ELF-1 (cell line): ENCODE measurements at regions not wholly inside any gene's neighbourhood (a gene's known extent, or its start where the extent isn't known, plus 50 kb on each side); places are given as distances from the start of the nearest gene placed in this dataset.

Source experiments
- DNase-seq: peaks from one replicate; pipeline ENCODE4 v3.0.0-alpha.2; 2016; ENCODE audit warnings: low read depth, low spot score

DNA sequence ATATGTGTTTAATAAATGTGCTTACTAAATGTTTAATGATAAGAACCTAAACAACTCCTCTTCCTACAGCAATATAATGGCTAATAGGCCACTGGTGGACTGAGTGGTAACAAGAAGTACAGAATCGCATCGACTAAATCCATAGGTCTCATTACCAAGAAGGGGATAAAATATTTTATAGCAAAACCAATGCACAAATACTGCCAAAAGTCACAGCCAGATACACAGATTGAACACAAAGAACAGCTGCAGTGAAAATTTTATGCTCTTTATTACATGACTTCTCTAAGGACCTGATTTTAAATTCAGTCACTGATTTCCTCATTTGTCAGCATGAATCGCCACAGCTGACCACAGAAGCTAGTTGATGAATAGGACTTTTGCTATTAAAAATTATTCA is 285.4 kb downstream of the DHX15 start:
- no peak for DNase-seq

DNA sequence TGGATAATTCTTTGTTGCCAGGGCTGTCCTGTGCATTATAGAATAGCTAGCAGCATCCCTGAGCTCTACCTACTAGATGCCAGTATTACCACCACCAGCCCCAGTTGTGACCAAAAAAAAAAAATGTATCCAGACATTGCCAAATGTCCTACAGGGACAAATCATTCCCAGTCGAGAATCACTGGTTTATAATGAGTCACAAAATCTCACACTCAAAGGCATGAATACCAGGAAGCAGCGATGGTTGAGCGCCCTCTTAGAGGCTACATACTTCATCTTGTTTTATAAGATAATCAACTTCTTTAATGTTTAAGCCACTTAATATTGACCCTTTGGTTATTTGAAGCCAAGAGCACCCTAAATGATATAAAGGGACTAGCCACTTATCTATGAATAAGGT is 297.3 kb downstream of the DHX15 start:
- DNase-seq = no peak

DNA sequence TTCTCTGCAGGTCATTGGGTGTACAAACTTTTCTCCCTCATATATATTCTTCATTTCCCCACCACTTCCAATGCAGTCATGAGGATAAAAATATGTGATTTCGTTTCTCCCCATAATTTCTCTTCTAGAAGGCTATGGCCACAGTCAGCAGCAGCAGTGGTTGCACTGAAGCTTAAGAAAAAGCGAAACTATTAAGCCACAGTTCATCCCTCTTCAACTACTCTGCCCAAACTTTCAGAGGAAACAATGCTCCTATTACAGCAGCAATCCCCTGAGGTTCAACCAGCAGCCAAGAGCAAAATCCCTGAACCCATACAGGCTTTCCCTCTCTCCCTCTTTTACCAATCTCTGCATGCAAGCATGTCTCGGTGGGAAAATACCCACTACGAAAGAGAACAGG is 298.6 kb downstream of the DHX15 start:
- DNase-seq = no peak

DNA sequence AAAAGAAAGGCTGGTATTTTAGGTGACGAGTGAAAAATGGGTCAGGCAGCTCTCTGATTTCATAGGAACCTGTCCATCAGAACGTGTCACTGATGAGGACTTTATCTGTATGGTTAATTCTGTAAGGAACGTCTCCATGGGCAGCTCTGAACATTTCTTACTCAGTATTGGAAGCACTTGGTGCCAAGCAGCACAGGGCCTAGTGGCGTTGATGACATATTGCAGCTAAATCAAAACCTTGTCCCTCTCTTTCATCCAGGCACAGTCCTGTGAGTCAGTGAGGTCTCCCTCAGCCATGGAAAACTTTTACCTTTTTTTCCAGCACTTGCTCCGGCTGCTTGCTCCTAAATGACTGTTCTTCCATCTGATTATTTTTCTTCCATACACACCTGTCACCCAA is 301.9 kb downstream of the DHX15 start:
- DNase-seq = no peak

DNA sequence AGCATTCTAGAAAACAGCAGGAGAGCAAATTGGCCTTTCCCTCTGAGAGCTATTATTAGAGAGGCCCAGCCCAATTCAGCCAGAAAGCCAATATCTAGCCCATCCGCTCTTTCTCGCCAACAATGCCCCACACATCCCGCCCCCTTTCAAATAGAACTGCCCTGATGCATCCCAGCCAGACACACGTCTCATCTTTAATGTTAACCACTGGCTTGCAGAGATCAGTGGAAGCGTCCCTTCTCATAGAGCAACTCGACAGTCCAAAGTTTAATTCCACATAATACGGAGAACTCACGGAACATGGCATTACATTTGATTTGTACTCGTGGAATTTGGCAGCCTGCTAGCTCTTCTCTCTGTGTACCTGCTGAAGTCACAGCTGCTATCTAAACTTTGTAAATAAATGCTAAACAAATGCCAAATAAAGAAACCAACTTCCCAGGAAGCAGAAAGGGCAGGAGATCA is 304.4 kb downstream of the DHX15 start:
- DNase-seq = no peak

DNA sequence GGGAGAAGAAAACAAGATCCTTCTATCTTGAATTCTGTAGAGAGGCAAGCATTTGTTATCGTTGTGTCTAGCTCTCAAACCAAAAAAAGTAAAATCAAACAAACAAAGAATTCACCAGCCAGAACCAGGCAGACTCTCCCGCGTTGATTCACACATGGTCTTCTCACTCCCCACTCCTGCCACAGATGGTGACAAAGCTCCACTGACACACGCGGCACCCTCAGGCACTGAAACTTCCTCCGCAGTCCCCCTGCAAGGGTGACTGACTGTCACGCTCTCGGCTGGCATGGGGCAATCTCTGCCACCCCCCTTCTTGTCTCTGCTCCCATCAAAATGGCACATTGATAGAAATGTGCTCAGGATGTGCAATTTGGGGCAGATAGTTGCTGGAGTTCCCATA is 304.9 kb downstream of the DHX15 start:
- DNase-seq = no peak

DNA sequence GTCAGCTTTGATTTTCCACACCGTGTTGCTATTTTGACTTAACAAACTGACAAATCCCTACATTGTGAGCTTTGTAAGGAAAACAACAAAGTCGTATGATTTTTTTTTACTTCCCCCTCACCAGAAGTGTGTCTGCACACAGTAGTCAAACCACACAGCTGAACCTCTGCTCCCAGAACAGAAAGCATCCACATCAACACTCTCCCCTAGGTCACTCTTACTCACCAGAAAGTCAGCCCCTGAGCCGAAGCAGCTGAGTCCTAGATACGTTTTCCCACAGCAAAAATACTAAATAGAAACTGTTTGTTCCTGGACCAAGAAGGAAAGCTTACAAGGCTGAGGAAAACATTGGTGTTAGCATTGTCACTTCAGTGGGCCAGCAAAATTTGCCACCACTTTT is 305.7 kb downstream of the DHX15 start:
- DNase-seq = no peak

DNA sequence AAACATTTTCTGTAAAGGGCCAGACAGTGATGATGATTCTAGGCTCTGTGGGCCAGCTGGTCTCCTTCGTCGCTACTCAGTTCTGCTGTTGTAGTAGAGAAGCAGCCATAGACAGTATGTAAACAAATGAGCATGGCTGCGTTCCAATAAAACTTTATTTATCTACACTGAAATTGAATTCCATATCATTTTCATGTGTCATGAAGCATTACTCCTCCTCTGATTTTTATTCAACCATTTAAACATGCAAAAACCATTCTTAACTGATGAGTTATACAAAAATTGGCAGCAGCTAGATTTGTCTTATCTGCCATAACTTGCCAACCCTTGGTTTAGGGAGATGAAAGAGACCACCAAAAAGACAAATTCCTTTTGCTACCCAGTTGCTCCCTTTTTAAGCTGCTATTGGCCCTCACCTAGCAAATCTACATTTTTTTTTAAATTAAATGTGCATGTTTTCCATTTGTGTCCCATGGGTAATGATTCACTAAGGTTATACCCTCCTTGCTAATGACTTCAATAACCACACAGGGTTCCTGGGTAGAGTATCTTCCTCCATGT is 309.9 kb downstream of the DHX15 start:
- DNase-seq = no peak

DNA sequence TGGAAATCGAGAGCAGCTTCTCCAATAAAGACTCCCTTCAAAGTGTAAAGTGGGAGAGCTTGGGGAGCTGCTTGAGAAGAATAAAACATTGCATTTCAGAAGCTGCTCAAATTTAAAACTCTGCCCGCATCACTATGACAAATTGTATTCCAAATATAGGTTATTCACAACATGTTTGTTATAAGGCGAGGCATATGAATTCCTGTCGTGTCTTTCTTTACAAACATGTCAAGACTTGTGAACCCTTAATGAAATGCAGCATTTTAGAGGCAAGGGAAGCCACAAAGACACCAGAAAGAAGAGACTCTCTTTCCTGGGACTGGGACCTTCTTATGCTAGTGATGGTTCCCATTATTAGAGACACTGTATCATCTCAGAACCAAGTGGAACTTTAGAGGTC is 311.2 kb downstream of the DHX15 start:
- no peak for DNase-seq

DNA sequence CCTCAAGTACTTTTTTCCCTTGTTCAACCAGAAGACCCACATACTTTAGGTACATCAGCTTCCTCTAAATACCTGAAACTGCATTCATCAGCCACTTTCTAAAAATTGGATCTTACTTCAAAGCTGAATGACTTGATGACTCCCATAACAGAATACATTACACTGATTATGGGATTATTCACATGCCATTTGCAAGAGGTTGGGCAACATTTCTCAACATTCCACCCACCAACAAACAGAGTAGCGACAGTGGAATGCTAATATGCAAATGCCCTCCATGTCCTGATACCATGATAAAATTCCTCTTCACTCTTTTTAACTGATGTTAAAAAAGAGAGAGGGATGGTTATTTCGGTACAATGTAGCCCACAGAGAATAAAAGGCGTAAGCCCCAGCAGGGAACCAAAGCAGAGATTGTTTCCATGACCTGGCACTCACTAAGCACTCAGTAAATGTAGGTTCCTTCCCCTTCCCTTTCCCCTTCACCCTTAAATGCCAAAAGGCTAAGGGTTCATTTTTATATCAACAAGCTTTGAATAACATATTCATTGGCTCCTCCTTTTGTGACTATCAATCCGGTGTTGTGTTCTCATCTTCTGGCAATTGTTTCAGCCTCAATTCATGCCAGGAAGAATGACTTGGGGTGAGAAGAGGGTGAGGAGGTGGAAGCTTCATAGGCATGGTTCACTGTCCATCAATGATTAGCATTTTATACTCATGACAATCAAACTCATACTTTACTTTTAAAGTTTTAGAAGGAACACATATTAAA is 317.2 kb downstream of the DHX15 start:
- DNase-seq = no peak

DNA sequence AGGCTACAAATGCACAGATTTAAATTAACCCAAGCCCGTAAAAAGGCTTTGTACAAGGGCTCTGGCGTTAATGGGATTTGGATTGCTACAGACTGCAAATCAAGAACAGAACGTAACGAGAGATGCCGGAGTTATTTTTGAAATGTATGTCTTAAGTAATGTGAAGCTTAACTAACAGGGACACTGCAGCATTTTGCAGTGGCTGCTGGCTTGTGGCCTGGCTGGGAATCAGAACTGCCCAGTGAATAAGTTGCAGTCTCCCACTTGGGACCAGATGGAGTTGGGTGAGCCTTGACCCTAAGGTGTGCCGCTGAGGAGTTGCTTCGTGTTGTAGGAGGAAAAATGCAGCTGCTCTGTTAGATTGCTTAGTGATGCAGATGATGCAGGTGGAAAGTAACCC is 318.4 kb downstream of the DHX15 start:
- no peak for DNase-seq

DNA sequence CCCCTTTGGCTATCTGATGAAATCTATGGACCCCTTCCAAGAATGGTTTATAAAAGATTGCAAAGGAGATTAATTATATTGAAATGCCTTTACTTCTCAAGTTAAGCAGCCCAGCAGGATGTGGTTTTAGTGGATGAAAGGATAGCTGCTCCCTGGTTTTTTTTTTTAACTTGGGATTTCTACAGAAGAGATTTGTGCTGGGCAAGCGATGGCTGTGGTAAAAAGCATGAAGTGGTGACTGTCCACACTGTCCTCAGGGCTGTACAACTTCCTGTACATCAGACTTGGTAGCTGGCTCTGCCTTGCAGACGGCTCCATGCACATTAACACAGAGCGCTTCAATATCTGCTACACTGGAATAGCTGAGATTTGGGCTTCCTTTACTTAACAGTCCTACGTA is 321.7 kb downstream of the DHX15 start:
- DNase-seq = no peak

DNA sequence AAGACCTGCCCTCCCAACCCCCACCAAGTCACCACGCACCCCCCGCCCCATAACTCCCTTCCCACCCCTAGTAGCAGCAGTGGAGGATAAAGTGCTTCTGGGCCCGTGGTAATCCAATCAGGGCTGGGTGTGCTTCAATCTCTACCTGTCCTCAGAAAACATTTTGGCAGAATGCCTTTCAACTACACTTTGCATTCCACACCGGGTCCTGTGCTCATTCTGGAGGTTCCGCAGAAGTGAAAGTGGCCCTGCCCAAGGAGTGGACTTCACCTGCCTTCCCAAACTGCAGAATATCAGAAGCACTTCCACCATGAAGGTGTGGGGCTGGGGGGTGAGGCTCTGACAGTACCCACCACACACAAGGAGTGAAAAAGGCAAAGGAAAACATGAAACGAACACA is 322.3 kb downstream of the DHX15 start:
- DNase-seq = no peak

DNA sequence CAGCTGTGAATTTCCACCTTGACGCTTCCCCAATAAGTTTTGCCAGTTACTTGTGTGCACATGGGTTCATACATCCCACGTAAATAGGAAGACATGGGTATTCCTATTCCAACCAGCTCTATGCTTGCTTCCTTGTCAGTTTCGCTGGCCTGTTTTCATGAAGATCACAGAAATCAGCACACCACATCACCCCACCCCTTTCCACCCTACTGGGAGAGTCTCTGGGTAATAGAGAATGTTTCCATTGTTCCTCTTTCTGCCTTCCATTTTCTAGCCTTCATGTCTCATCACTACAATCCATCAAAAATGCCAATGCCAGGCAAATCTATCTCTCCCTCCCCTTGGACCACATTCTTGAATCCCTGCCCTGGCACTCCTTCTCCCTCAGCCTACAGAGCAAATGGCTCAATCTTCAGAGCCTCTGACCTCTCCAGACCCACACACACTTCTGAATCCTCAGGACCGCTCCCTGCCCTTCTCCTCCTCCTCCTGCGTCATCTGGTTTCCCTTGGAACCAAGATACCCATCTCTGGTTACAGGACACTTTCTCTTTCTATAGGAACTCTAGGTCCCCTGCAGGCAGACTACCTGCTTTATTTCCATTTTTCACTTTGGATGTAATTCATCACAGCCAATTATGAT is 323.3 kb downstream of the DHX15 start:
- no peak for DNase-seq

DNA sequence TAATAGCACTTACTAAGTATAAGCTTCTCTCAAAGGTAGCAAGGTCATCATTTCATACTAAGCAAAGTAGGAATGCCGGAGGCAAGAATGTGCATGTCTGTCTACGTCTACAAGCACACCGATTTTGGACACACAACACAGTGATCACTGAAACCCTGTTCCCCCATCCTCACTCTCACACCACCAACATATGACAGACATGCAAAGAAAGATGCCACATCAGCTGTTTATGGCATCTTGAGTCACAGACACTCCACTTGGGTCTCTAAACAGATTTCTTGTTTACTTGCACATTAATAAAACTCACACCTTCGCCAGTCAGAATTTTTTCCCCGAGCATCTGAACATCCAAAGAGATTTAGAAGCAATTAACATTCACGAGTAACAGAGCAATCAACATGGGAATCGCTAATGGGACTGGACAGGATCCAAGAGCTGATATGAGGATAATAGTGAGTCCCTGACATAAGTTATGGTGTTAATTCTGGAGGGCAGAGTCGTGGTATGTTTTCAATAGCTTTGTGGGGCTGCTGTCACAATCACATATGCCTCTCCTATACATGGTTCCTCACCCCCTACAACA is 324.1 kb downstream of the DHX15 start:
- DNase-seq = no peak

DNA sequence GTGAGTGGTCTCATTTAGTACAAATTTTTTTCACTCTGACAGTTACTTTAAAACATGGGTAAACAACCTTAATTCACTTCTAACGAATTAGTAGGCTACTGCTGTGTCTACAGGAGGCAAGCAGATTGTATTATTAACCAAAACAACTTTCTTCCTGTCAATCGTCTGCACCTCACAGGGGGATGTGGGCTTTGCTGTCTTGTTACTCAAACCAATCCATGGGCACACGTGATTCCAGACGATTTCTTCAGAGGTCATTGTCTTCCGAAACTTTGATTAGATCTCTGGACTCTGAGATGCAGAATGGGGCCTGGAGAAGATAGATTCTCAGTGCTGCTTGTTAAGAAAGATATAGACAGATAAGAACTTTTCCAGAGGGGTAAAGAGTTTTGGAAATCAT is 327.8 kb downstream of the DHX15 start:
- DNase-seq = no peak

DNA sequence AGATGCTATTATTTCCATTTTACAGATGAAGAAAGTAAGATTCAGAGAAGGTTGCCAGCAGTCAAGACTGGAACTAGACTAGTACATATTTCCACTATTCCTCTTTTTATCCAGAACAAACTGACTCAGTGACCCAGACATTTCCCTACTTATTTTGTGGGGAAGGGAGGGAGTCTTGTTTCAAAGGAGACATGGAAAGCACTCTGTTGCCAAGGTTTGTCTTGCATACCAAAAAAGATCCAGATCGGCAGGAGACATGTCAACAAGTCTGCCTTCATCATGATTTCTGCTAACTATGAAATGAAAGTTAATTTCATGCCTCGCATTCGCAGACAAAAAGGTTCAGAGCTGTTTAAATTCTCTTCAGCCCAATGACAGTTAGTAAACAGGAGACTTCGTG is 328.3 kb downstream of the DHX15 start:
- no peak for DNase-seq

DNA sequence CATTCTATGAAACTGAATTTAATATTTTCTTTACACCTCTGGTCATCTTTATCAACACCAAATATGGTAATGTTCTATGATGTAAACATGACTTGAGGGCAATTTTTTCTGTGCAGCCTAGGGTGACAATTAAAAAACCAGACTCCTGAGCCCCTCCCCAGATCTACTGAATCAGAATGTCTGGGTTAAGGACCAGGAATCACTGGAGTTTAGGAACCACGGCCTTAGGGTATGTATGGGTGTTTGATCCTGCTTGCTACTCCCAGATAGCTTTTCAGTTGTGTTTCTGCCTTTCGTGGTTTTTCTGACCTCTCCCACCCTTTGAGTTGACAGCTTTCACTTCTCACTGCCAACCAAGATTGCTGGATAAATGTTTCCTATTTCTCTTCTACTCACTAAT is 332.2 kb downstream of the DHX15 start:
- DNase-seq = peak; percentile 26

DNA sequence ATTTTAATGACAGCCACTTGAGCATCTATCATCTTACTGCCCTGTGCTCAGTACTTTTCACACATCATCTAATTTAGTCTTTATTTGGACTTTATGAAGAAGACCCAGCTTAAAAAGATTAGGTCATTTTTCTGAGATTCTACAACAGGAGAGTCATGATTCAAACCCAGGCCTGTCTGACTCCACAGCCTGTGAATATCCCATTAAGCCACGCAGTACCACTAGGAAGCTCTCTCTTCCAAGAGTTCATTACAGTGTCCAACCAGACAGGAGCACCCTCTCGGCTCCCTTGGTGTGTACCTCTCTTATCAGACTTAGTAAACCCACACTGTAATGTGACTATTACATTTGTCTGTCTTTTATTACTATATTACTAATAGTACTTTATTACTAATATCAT is 332.8 kb downstream of the DHX15 start:
- DNase-seq = no peak

DNA sequence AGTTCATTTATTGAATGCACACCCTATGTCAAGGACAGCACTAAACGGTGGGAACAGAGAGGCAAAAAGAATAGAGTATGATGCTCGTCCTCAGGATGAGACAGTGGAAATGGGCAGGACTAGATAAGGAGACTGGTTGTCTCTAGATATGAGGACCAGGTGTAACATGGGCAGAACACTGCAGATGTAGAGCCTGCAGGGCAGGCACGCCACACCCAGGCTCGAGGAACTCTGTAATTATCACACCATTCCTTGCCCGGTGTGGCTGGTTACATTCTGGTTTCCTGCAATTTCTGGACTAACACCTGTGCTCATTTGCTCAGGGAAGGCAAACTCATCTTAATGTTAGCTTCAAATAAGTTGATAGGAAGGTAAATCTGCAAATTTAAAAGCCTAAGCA is 334.4 kb downstream of the DHX15 start:
- no peak for DNase-seq

DNA sequence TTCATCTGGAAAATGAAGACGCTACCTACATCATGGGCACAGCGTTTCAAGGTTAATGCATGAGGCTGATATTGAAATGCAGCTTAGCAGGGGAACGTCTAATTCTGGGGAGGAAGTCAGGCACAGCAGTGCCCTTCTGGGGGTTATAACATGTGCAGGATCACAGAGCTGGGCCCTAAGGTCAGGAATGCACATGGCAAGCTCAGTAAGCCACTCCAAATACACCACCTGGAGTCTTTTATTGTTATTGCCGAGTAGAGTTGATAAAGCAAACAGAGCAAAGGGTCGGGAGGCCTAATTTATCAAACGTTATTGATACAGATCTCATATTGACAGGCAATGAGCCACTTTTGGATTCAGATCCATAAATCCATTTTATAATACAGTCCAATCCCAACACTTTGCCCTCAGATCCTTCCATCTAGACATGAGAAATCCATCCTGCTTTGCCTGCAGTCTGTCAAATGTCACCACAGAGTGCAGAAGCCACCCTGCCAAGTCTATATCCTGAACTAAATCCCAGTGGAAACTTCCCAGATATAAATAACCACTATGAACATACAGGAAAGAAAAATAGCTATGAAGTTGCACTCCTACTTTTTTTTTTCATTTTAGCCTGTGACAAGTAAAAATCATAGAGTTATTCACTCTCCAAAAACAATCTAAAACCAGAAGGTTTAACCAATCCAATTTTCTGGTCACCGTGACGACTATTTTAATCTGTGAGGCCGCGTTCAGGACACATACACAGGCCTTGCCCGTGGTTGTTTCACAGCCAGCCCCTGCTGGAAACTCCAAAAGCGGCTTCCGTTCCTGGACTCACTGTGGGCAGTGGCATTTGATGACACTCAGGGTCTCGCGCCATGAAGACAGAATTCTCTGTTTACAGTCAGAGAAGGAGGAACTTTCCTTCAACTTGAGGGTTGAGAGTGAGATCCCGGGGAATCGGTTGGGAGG is 335.4 kb downstream of the DHX15 start:
- DNase-seq = no peak

DNA sequence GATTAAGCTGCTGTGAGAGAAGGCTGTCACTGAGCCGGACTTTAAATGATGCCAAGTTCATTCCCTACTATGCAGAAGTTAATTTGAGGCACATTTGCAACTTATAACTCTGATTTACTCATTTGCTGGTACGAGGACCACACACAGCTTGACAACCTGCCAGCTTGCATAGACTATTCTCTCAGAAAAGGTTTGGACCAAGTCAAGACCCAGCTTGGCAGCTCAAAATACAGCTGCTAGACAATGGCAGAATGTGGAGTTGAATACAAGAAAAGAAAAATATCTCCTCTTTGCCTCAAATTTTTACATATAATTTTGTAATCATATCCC is 338.9 kb downstream of the DHX15 start:
- DNase-seq = no peak
